ENCODE measurements at regions not wholly inside any gene's neighbourhood (a gene's known extent, or its start where the extent isn't known, plus 50 kb on each side); places are given as distances from the start of the nearest gene placed in this dataset.

- DNase-seq (ENCODE audit: insufficient read length, low spot score) (no peak), FAIRE-seq (no peak)
- TF ChIP-seq PAX5 (IDR thresholded peaks at IDR 0.05; ENCODE audit: insufficient read depth, low read length, severe bottlenecking), result no peak
- TF ChIP-seq SPI1 (IDR thresholded peaks at IDR 0.05; ENCODE audit: low read depth, low read length), result no peak
- TF ChIP-seq POLR2A (IDR thresholded peaks at IDR 0.05; ENCODE audit: low read depth, low read length), result no peak
- TF ChIP-seq TAF1 (IDR thresholded peaks at IDR 0.05; ENCODE audit: low read depth, low read length), result no peak
- no peak for TF ChIP-seq POU2F2 (IDR thresholded peaks at IDR 0.05; ENCODE audit: low read depth, low read length)
- no peak for TF ChIP-seq POLR2AphosphoS5 (IDR thresholded peaks at IDR 0.05; ENCODE audit: low read depth, low read length)
Measured at GRCh38 chr1:4593106-4593505, 61.3 kb upstream of the AJAP1 start.

GRCh38 chr1:4594286-4594991 lies 60.0 kb upstream of the AJAP1 start:
- no peak for TF ChIP-seq TAF1 (IDR thresholded peaks at IDR 0.05; ENCODE audit: low read depth, low read length)
- no peak for TF ChIP-seq POLR2A (IDR thresholded peaks at IDR 0.05; ENCODE audit: low read depth, low read length)
- no peak for TF ChIP-seq POU2F2 (IDR thresholded peaks at IDR 0.05; ENCODE audit: low read depth, low read length)
- no peak for TF ChIP-seq SPI1 (IDR thresholded peaks at IDR 0.05; ENCODE audit: low read depth, low read length)
- no peak for TF ChIP-seq POLR2AphosphoS5 (IDR thresholded peaks at IDR 0.05; ENCODE audit: low read depth, low read length)
- no peak for TF ChIP-seq PAX5 (IDR thresholded peaks at IDR 0.05; ENCODE audit: insufficient read depth, low read length, severe bottlenecking)
- FAIRE-seq (no peak), DNase-seq (ENCODE audit: insufficient read length, low spot score) (no peak)

GRCh38 chr1:4595341-4596225 lies 58.8 kb upstream of the AJAP1 start:
- FAIRE-seq (no peak), DNase-seq (ENCODE audit: insufficient read length, low spot score) (no peak)
- no peak for TF ChIP-seq SPI1 (IDR thresholded peaks at IDR 0.05; ENCODE audit: low read depth, low read length)
- no peak for TF ChIP-seq POLR2A (IDR thresholded peaks at IDR 0.05; ENCODE audit: low read depth, low read length)
- TF ChIP-seq TAF1 (IDR thresholded peaks at IDR 0.05; ENCODE audit: low read depth, low read length), result no peak
- no peak for TF ChIP-seq POLR2AphosphoS5 (IDR thresholded peaks at IDR 0.05; ENCODE audit: low read depth, low read length)
- no peak for TF ChIP-seq PAX5 (IDR thresholded peaks at IDR 0.05; ENCODE audit: insufficient read depth, low read length, severe bottlenecking)
- TF ChIP-seq POU2F2 (IDR thresholded peaks at IDR 0.05; ENCODE audit: low read depth, low read length), result no peak

- DNase-seq (ENCODE audit: insufficient read length, low spot score), result no peak
- TF ChIP-seq POLR2AphosphoS5 (IDR thresholded peaks at IDR 0.05; ENCODE audit: low read depth, low read length) (no peak), POU2F2 (IDR thresholded peaks at IDR 0.05; ENCODE audit: low read depth, low read length) (no peak)
- FAIRE-seq, result no peak
Measured at GRCh38 chr1:4596486-4596885, 57.9 kb upstream of the AJAP1 start.

GRCh38 chr1:4597020-4597419 lies 57.4 kb upstream of the AJAP1 start:
- FAIRE-seq (no peak), DNase-seq (ENCODE audit: insufficient read length, low spot score) (no peak)
- TF ChIP-seq POLR2AphosphoS5 (IDR thresholded peaks at IDR 0.05; ENCODE audit: low read depth, low read length) (no peak), POLR2A (IDR thresholded peaks at IDR 0.05; ENCODE audit: low read depth, low read length) (no peak), SPI1 (IDR thresholded peaks at IDR 0.05; ENCODE audit: low read depth, low read length) (no peak), PAX5 (IDR thresholded peaks at IDR 0.05; ENCODE audit: insufficient read depth, low read length, severe bottlenecking) (no peak), POU2F2 (IDR thresholded peaks at IDR 0.05; ENCODE audit: low read depth, low read length) (no peak), TAF1 (IDR thresholded peaks at IDR 0.05; ENCODE audit: low read depth, low read length) (no peak)

- DNase-seq (ENCODE audit: insufficient read length, low spot score) (no peak), FAIRE-seq (no peak)
- TF ChIP-seq POLR2AphosphoS5 (IDR thresholded peaks at IDR 0.05; ENCODE audit: low read depth, low read length), result no peak
- TF ChIP-seq POLR2A (IDR thresholded peaks at IDR 0.05; ENCODE audit: low read depth, low read length), result no peak
- TF ChIP-seq SPI1 (IDR thresholded peaks at IDR 0.05; ENCODE audit: low read depth, low read length), result no peak
- no peak for TF ChIP-seq TAF1 (IDR thresholded peaks at IDR 0.05; ENCODE audit: low read depth, low read length)
Measured at GRCh38 chr1:4598561-4598960, 55.8 kb upstream of the AJAP1 start.

- no peak for FAIRE-seq
- no peak for DNase-seq (ENCODE audit: insufficient read length, low spot score)
- TF ChIP-seq PAX5 (IDR thresholded peaks at IDR 0.05; ENCODE audit: insufficient read depth, low read length, severe bottlenecking) (no peak), TAF1 (IDR thresholded peaks at IDR 0.05; ENCODE audit: low read depth, low read length) (no peak), POLR2A (IDR thresholded peaks at IDR 0.05; ENCODE audit: low read depth, low read length) (no peak), POU2F2 (IDR thresholded peaks at IDR 0.05; ENCODE audit: low read depth, low read length) (no peak), SPI1 (IDR thresholded peaks at IDR 0.05; ENCODE audit: low read depth, low read length) (no peak), POLR2AphosphoS5 (IDR thresholded peaks at IDR 0.05; ENCODE audit: low read depth, low read length) (no peak)
Measured at GRCh38 chr1:4599521-4599920, 54.9 kb upstream of the AJAP1 start.

- FAIRE-seq (no peak), DNase-seq (ENCODE audit: insufficient read length, low spot score) (no peak)
- TF ChIP-seq PAX5 (IDR thresholded peaks at IDR 0.05; ENCODE audit: insufficient read depth, low read length, severe bottlenecking) (no peak), SPI1 (IDR thresholded peaks at IDR 0.05; ENCODE audit: low read depth, low read length) (no peak), POU2F2 (IDR thresholded peaks at IDR 0.05; ENCODE audit: low read depth, low read length) (no peak), POLR2A (IDR thresholded peaks at IDR 0.05; ENCODE audit: low read depth, low read length) (no peak), POLR2AphosphoS5 (IDR thresholded peaks at IDR 0.05; ENCODE audit: low read depth, low read length) (no peak), TAF1 (IDR thresholded peaks at IDR 0.05; ENCODE audit: low read depth, low read length) (no peak)
Measured at GRCh38 chr1:4599951-4600481, 54.4 kb upstream of the AJAP1 start.

GRCh38 chr1:4600615-4601460 lies 53.6 kb upstream of the AJAP1 start:
- FAIRE-seq, result no peak
- DNase-seq (ENCODE audit: insufficient read length, low spot score), result no peak
- TF ChIP-seq TAF1 (IDR thresholded peaks at IDR 0.05; ENCODE audit: low read depth, low read length) (no peak), PAX5 (IDR thresholded peaks at IDR 0.05; ENCODE audit: insufficient read depth, low read length, severe bottlenecking) (no peak), POLR2A (IDR thresholded peaks at IDR 0.05; ENCODE audit: low read depth, low read length) (no peak), POU2F2 (IDR thresholded peaks at IDR 0.05; ENCODE audit: low read depth, low read length) (no peak)
